GM08714 (cell line): ENCODE measurements at regions not wholly inside any gene's neighbourhood (a gene's known extent, or its start where the extent isn't known, plus 50 kb on each side); places are given as distances from the start of the nearest gene placed in this dataset.
"Not testable (repeated sequence)": the region's sequence is repeated elsewhere in the genome, so short reads cannot be mapped to it uniquely, and the experiment has no call there.

Source experiments
- H3K4me3 ChIP-seq: fragments of 200-500 bp; sonication (Bioruptor generic); 2 replicates; pipeline ENCODE4 v1.5.1; 2014; ENCODE audit warnings: mild to moderate bottlenecking, low read length, inconsistent platforms
- ZNF274 ChIP-seq: IDR thresholded peaks from 2 replicates; pipeline ENCODE4 v1.6.1; 2012; ENCODE audit warnings: mild to moderate bottlenecking, low read depth, low read length

DNA sequence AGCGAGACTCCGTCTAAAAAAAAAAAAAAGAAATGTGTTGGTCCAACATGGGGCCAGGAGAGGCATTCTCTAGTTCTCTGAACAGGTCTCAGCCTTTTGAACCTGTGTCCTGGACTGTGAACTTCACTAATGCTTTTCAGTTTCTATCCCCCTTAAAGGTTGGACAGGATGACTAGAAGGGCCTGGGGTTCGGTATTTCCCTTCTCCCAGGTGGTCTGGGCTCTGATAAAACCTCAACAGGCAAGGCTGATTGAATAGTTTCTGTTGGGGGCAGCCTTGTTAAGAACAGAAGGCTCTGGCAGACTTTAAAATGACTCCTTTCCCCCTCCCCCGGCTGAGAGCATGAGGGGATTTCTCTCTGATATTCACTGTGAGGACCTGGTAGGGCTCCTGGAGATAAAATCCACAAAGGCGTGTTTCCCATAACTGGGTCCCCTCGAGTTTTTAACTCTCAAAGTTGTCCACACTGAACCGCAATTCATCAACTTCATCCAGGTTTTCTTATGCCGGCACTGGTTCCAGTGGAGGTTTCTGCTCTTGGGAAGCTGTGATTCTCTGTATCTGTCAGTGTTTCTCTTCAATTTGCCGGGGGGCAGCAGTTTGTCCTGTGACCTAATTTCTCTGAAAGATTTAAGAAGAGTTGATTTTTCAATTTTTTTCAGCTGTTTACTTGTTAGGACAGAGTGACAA lies 91.3 kb downstream of the METRNL start:
- H3K4me3 ChIP-seq = no peak overlapping the region
- no peak for TF ChIP-seq ZNF274

DNA sequence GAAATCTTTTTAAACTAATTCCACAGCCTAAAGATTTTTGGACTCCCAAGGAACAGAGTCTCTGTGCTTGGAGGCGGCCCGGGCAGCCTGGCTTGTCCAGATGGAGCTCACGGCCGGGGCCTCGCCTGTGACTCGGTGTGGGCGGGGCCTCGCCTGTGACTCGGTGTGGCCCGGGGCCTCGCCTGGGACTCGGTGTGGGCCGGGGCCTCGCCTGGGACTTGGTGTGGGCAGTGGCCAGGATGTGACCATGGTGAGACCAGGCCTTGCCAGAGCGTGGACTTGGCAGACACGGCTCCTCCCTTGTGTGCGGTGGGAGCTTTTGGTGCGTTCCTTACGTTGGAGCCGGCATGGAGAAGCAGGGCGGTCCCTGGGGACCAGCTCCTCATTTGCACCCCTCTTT lies 92.3 kb downstream of the METRNL start:
- no peak for TF ChIP-seq ZNF274

DNA sequence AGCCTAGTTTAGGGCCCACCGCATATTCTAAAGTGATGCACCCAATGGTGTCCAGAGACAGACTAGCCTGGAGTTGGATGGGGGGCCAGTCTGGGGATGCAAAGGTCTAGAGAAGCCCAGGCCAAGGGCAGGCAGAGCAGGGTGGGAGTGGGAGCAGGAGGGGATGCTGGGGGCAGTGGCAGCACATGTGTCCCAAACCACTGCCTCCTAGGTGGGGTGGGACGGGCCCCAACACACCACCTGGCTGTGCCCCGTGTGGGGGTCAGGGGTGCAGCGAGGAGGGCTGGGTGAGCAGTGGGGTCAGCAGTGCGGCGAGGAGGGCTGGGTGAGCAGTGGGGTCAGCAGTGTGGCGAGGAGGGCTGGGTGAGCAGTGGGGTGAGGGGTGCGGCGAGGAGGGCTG lies 92.7 kb downstream of the METRNL start:
- H3K4me3 ChIP-seq = not testable (repeated sequence)

More for the DNA sequence above, 92.3 kb downstream of the METRNL start:
- no peak overlapping the region for H3K4me3 ChIP-seq

DNA sequence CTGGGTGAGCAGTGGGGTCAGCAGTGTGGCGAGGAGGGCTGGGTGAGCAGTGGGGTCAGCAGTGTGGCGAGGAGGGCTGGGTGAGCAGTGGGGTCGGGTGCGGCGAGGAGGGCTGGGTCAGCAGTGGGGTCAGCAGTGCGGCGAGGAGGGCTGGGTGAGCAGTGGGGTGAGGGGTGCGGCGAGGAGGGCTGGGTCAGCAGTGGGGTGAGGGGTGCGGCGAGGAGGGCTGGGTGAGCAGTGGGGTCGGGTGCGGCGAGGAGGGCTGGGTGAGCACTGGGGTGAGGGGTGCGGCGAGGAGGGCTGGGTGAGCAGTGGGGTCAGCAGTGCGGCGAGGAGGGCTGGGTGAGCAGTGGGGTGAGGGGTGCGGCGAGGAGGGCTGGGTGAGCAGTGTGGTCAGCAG lies 93.2 kb downstream of the METRNL start:
- not testable (repeated sequence) for H3K4me3 ChIP-seq

DNA sequence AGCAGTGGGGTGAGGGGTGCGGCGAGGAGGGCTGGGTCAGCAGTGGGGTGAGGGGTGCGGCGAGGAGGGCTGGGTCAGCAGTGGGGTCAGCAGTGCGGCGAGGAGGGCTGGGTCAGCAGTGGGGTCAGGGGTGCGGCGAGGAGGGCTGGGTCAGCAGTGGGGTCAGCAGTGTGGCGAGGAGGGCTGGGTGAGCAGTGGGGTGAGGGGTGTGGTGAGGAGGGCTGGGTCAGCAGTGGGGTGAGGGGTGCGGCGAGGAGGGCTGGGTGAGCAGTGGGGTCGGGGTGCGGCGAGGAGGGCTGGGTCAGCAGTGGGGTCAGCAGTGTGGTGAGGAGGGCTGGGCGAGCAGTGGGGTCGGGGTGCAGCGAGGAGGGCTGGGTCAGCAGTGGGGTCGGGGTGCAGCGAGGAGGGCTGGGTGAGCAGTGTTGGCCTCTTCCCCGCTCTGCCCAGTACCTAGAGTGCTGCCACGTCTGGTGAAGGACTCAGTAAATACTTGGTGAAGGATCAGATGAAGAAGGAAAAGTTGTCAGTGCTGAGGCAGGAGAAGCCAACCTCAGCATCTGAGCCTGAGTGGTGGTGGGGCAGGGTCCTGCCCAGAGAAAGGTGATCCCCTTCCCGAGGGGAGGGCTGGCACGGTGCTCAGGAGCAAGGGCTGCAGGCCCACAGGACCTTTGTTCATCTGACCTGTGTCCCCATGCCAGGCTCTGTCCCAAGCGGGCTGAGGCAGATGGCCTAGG lies 93.9 kb downstream of the METRNL start:
- not testable (repeated sequence) for H3K4me3 ChIP-seq

DNA sequence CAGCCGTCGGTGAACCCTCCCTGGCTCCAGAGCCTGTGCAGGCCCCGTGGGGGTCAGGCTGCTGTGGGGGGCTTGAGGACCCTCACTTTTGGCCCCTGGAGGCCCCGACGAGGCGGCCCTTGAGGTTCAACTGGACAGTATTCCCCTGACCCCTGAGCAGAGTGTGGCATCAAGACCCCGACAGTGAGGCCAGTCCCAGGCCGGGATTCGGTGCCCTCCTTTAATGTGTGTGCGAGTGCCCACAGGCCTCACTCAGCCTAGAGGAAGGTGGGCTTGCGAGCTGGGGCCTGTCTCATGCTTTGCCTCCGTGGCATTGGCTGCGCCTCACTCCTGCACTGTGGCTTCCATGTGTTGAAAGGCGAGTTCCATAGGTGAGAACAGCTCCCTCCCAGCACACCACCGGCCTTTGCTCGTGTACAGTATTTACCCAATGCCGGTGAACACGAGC lies 94.5 kb downstream of the METRNL start:
- H3K4me3 ChIP-seq = no peak overlapping the region
- TF ChIP-seq ZNF274 = no peak

DNA sequence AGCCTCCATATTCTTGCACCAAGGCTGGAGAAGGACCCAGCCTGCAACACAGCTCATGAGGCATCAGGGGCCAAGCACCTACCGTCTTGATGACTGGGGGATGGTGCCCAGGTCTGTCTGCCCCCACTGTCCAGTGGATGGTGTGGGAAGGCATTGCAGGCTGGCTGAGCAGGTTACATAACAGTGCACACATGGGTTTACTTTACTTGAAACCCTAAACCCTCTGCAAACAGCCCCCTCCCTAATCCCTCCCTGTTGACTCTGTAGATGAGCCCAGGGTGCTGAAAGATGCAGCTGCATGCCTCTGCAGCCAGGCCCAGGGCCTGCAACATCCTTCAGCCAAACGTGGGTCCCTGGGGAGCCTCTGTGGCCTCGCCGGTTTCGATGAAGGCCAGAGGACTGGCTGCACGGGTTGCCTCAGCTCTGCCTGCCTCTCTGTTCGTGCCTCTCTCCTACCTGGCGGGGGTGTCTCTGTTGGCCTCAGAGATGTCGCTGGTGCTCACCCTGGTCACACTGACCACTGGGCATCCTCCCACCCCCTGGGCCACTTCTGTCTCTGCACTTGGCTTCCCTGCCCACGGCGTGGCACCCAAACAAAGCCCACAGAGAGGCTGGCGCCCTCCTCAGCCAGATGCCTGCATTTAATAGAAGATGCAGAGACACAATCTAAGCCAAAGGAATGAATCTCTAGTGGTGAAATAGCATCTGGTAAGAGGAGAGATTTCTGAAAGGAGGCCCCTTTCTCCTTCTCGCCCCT lies 95.1 kb downstream of the METRNL start:
- no peak overlapping the region; the same call in 1 of the 2 replicates for H3K4me3 ChIP-seq

DNA sequence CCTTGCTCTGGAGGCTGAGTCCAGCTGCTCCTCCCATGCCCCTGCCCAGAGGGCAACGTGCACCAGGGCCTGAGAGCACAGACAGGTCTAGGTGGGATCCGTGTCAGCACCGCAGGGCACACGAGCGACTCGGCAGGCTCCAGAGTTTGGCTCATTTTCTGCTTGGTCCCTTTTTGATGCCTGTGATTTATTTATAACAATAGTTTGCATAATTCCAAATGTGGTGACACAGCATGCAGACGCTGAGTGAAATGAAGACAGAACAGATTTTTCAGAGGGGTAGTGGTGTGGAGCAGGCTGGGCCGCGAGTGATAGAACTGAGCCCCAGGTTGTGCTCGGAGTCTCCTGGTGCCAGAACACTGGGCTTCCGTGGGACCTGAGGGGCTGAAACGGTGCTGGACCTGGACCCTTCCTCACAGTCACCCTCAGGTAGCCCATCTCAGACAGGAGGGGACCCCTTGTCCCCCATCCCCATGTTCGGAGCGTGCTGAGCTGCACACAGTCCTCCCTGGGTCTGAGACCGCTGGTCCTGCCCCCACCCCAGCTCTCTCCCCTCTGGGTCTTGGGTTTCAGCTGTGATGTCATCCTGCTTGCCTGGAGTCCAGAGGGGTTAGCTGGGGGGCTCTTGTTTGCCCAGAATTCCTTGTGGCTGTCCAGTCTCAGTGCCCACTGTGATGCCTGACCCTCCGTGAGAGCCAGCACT lies 95.9 kb downstream of the METRNL start:
- no peak for TF ChIP-seq ZNF274
- H3K4me3 ChIP-seq = no peak overlapping the region; the same call in 1 of the 2 replicates

More for the DNA sequence above, 95.1 kb downstream of the METRNL start:
- TF ChIP-seq ZNF274 = no peak

DNA sequence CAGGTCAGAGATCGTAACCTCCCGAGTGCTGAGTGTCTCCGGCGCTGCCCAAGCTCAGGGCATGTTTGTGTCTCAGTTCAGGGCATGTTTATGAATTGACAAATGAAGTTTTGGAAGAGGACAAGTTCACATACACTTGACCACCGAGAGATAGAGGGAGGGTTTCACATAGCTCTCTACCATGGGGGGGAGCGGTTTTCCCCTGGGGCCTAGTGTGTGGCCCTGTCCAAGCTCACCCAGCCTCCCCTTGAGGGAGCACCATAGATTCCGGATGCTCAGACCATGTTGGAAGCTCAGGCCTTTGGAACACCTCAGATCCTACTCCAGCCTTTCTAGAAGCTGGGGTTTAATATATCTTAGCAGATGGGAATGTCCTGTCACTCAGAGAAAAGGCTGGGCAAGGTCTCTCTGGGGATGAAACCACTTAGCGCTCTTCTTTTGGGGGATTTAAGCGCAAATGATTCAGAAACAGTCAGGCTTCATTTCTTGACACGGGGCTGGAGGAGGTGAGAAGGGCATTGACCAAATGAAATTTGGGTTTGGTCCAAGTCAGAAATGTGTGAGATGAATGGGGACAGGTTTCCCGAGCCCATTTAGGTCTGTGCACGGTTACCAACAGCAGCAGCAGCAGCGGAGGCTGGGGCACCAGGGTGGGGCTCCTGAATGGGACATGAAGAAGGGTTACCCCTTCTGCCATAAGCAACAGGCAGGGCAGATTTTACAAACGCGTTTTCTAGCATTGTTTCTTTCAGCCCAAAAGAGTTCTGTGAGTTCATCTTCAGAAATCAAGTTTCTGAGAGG lies 96.6 kb downstream of the METRNL start:
- H3K4me3 ChIP-seq = no peak overlapping the region
- no peak for TF ChIP-seq ZNF274

DNA sequence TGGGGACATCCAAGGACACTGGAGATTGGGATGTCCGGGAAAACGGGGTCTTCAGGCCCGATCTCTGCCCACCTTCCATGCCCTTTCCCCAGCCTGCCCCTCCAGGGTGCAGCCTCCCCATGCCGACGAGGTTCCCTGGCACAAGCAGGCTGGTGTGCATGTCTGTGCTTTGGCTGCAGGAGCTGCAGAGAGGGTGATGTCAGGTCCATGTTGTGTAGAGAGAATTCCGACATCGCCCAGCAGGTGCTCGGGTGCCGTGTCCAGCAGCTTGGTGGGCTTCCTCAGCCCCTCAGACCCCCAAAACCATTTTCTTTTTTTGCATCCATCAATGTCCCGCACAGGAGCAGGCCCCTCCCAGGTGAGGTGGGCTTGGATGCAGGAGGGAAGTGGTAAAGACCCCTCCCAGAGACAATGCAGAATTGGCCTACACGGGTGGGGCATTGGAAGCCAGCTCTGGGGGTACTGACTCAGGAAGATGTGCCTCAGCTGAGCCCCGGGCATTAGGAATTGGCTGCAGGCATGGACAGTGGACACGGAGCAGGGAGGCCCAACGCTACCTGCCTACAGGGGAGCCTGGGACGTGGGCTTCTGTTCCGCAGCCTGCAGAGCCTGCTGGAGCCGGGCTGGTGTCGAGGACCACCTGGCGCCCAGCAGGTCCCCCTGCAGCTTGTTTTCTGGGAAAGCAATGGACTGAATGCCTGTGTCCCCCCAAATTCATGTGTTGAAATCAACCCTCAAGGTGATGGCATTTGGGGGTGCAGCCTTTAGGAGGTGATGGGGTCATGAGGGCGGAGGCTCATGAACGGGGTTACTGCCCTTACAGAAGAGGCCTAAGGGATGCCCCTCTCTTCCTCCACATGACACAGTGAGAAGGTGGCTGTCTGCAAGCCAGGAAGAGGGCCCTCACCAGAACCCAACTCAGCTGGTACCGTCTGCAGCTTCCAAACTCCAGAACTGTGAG lies 97.5 kb downstream of the METRNL start:
- TF ChIP-seq ZNF274 = no peak
- no peak overlapping the region for H3K4me3 ChIP-seq

DNA sequence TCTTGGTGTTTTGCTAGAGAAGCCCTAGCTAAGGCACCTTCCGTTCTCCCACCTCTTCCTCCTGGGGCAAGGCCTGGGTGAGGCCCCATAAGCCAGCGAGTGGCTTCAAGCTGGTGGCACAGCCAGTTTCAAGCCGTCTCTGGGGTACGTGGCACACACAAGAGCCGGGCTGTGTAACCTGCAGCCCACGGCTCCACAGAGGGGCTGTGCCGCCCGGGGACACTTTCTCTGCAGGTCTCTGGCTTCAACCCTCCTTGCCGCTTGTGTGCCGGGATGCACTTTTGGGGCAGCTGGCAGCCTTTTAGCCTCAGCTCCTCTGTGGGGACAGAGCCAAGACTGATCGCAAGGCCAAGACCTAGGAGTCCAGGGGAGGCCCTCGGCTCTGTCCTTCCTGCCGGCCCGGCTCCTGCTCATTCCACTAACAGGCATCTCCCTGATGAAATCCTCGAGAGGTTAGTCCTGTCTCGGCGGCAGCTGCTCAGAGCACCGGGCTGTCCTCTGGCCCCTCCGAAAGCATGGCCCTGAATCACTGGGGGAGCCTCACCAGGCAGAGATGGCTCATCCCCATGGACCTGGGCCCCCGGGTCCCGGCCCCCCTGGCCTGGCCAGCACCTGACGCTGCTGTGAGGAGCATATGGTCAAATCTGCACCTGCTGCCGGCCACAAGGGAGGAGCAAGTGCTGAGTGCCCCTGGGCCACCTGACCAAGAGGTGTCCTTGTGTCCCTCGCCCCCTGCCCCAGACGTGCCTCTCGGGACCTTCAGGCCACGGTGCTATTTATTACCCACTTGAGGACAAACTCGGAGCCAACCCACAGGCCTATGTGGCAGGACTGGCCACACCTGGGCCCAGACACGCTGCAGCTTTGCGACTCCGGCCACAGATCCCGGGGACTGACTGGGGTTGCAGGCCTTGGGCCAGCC lies 98.5 kb downstream of the METRNL start:
- TF ChIP-seq ZNF274 = no peak
- no peak overlapping the region for H3K4me3 ChIP-seq
